ENCODE measurements at regions not wholly inside any gene's neighbourhood (a gene's known extent, or its start where the extent isn't known, plus 50 kb on each side); places are given as distances from the start of the nearest gene placed in this dataset.

- TF ChIP-seq BATF2 (CRISPR knock-in tag; IDR thresholded peaks at IDR 0.05) (no peak), CHD4 (IDR thresholded peaks at IDR 0.05; ENCODE audit: borderline replicate concordance, low read length) (no peak)
- Histone ChIP-seq H3K4me1 (ENCODE audit: insufficient read depth, low read length) (no peaks in the 10 kb centered on the region), H3K36me3 (replicated peaks in 1 of 2; ENCODE audit: control insufficient read depth in 1 of 2, insufficient read depth in 2 of 2, low read length in 2 of 2) (no peaks in the 10 kb centered on the region), H3K79me2 (ENCODE audit: insufficient read depth, low read length) (no peaks in the 10 kb centered on the region), H3K27ac (ENCODE audit: extremely low read length, insufficient read depth, low read length) (no peak overlapping the region), H2AFZ (ENCODE audit: low read length) (no peak overlapping the region), H3K4me2 (ENCODE audit: low read depth, low read length) (no peak overlapping the region), H3K9ac (ENCODE audit: insufficient read depth, low read depth, low read length) (no peak overlapping the region), H3K4me3 (replicated peaks in 1 of 3; ENCODE audit: insufficient read depth in 1 of 3, low read depth in 2 of 3, low read length in 3 of 3) (no peak overlapping the region), H3K27me3 (ENCODE audit: control insufficient read depth in 1 of 2, insufficient read depth in 2 of 2, low read length in 2 of 2) (peaks cover 0 to 6% of the 10 kb centered on the region in 2 experiments; a peak in 1 of 5 replicates), H4K20me1 (ENCODE audit: insufficient read depth, low read length) (no peaks in the 10 kb centered on the region), H3K9me3 (ENCODE audit: low read length) (no peaks in the 10 kb centered on the region)
- ATAC-seq: no peak
- FAIRE-seq: peak; percentile 23
- intact Hi-C loops (cut with micrococcal nuclease; ENCODE audit: unreplicated experiment): no loop called here
- CTCF ChIA-PET (ENCODE audit: low intra/inter-chr PET ratio, low total read pairs): no interaction called here
- WGBS (ENCODE audit: low lambda C conversion rate): 35% methylated on average over 1 of the region's 1 CpG
- no peak for DNase-seq (ENCODE audit: low spot score)
- in situ Hi-C loops (cut with HindIII; ENCODE audit: extremely low pct_ligation_motif_present, low pct_unique_long_range_greater_than_20kb): no loop called here
- POLR2A ChIA-PET: no interaction called here
- no TSS peak for BruUV-seq (replicated peaks)
Observed at GRCh38 chr2:66036948-66037347, 398.0 kb upstream of the MEIS1 start.

- H4K20me1 ChIP-seq (ENCODE audit: insufficient read depth, low read length): no peaks in the 10 kb centered on the region
- CTCF ChIA-PET (ENCODE audit: low intra/inter-chr PET ratio, low total read pairs): no interaction called here
- in situ Hi-C loops (cut with HindIII; ENCODE audit: extremely low pct_ligation_motif_present, low pct_unique_long_range_greater_than_20kb): no loop called here
- TF ChIP-seq NKX3-1 (CRISPR knock-in tag; IDR thresholded peaks at IDR 0.05): no peak
- TF ChIP-seq DZIP1 (CRISPR knock-in tag; IDR thresholded peaks at IDR 0.05): no peak
- no peak for TF ChIP-seq ZNF614 (CRISPR knock-in tag; IDR thresholded peaks at IDR 0.05; ENCODE audit: borderline replicate concordance)
- no peak for TF ChIP-seq NFRKB (IDR thresholded peaks at IDR 0.05)
- TF ChIP-seq GMEB1 (CRISPR knock-in tag; IDR thresholded peaks at IDR 0.05; ENCODE audit: borderline replicate concordance): no peak
- no peak for TF ChIP-seq PRDM4 (CRISPR knock-in tag; IDR thresholded peaks at IDR 0.05; ENCODE audit: borderline replicate concordance)
- no peak for TF ChIP-seq ZNF790 (CRISPR knock-in tag; IDR thresholded peaks at IDR 0.05; ENCODE audit: borderline replicate concordance)
- no peak for TF ChIP-seq ZNF691 (CRISPR knock-in tag; IDR thresholded peaks at IDR 0.05; ENCODE audit: borderline replicate concordance, low read depth)
- TF ChIP-seq NFYB (CRISPR knock-in tag; IDR thresholded peaks at IDR 0.05): no peak
Observed at GRCh38 chr2:66034467-66034866, 400.5 kb upstream of the MEIS1 start.

More at GRCh38 chr2:66034467-66034866, 400.5 kb upstream of the MEIS1 start:
- POLR2A ChIA-PET: no interaction called here
- Histone ChIP-seq H3K4me3 (replicated peaks in 1 of 3; ENCODE audit: insufficient read depth in 1 of 3, low read depth in 2 of 3, low read length in 3 of 3) (no peak overlapping the region), H3K79me2 (ENCODE audit: insufficient read depth, low read length) (no peaks in the 10 kb centered on the region), H3K27ac (ENCODE audit: extremely low read length, insufficient read depth, low read length) (no peak overlapping the region), H3K36me3 (replicated peaks in 1 of 2; ENCODE audit: control insufficient read depth in 1 of 2, insufficient read depth in 2 of 2, low read length in 2 of 2) (no peaks in the 10 kb centered on the region), H3K4me1 (ENCODE audit: insufficient read depth, low read length) (no peaks in the 10 kb centered on the region), H2AFZ (ENCODE audit: low read length) (no peak overlapping the region), H3K27me3 (ENCODE audit: control insufficient read depth in 1 of 2, insufficient read depth in 2 of 2, low read length in 2 of 2) (peaks cover 0 to 6% of the 10 kb centered on the region in 2 experiments; a peak in 1 of 5 replicates), H3K4me2 (ENCODE audit: low read depth, low read length) (no peak overlapping the region), H3K9ac (ENCODE audit: insufficient read depth, low read depth, low read length) (no peak overlapping the region), H3K9me3 (ENCODE audit: low read length) (no peaks in the 10 kb centered on the region)
- intact Hi-C loops (cut with micrococcal nuclease; ENCODE audit: unreplicated experiment): no loop called here
- FAIRE-seq: no peak
- ATAC-seq: no peak
- BruUV-seq (replicated peaks): no TSS peak
- DNase-seq (ENCODE audit: low spot score): no peak
